Body of pancreas (tissue), 4 donors: ENCODE measurements at regions not wholly inside any gene's neighbourhood (a gene's known extent, or its start where the extent isn't known, plus 50 kb on each side); places are given as distances from the start of the nearest gene placed in this dataset.

ENCODE experiments used
- POLR2A ChIP-seq, 3 donors: fragments of 450-650 bp; IDR thresholded peaks; one replicate each; pipeline ENCODE4 v1.6.1; 2016; ENCODE audit warnings: antibody characterized with exemption in 3 of 3, mild to moderate bottlenecking in 2 of 3
- TF ChIP-seq, protein P1 (sequence below), 7 experiments: fragments of 450-650 bp in 4 of 7; fragments of 200-600 bp in 3 of 7; sonication (generic) in 3 of 7; IDR thresholded peaks; one replicate each; pipeline ENCODE4 v1.5.1; 2016 to 2019; ENCODE audit warnings: antibody characterized with exemption in 7 of 7

GRCh38 chr14:80425686-80426085 is 214.4 kb upstream of the DIO2 start:
- TF ChIP-seq, protein P1, sequence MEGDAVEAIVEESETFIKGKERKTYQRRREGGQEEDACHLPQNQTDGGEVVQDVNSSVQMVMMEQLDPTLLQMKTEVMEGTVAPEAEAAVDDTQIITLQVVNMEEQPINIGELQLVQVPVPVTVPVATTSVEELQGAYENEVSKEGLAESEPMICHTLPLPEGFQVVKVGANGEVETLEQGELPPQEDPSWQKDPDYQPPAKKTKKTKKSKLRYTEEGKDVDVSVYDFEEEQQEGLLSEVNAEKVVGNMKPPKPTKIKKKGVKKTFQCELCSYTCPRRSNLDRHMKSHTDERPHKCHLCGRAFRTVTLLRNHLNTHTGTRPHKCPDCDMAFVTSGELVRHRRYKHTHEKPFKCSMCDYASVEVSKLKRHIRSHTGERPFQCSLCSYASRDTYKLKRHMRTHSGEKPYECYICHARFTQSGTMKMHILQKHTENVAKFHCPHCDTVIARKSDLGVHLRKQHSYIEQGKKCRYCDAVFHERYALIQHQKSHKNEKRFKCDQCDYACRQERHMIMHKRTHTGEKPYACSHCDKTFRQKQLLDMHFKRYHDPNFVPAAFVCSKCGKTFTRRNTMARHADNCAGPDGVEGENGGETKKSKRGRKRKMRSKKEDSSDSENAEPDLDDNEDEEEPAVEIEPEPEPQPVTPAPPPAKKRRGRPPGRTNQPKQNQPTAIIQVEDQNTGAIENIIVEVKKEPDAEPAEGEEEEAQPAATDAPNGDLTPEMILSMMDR (IDR thresholded peaks at IDR 0.05) = no peak
- TF ChIP-seq POLR2A (IDR thresholded peaks at IDR 0.05) = no peak
